Gastrocnemius medialis (tissue), 4 donors: ENCODE measurements at regions not wholly inside any gene's neighbourhood (a gene's known extent, or its start where the extent isn't known, plus 50 kb on each side); places are given as distances from the start of the nearest gene placed in this dataset.

Experiments used
- ATAC-seq, 2 donors: fragments of 150-250 bp; one replicate each; pipeline ENCODE4 v1.9.1; 2016
- DNase-seq, 2 donors: peaks; one replicate each; pipeline ENCODE4 v3.0.0-alpha.2; 2019
- H3K27ac ChIP-seq, 4 donors: fragments of 200-600 bp; sonication (generic); 1 replicate in 1 of 4; 2 replicates in 3 of 4; pipeline ENCODE4 v1.5.1; 2016 to 2018; ENCODE audit warnings: mild to moderate bottlenecking in 2 of 4, moderate library complexity in 1 of 4
- H3K27me3 ChIP-seq, 3 donors: fragments of 200-600 bp; sonication (generic) in 2 of 3; 1 replicate in 1 of 3; 2 replicates in 2 of 3; pipeline versions ENCODE4 v1.5.1 to v1.6.0; 2016 to 2019; ENCODE audit warnings: mild to moderate bottlenecking in 1 of 3, moderate library complexity in 1 of 3
- H3K36me3 ChIP-seq, 2 donors: fragments of 200-600 bp; sonication (generic) in 1 of 2; one replicate each; pipeline ENCODE4 v1.5.1; 2017 to 2018
- H3K4me1 ChIP-seq, 2 donors: fragments of 200-600 bp; sonication (generic) in 1 of 2; one replicate each; pipeline ENCODE4 v1.5.1; 2016 to 2017; ENCODE audit warnings: mild to moderate bottlenecking in 2 of 2
- H3K4me3 ChIP-seq, 4 donors: fragments of 200-600 bp; sonication (generic) in 3 of 4; 1 replicate in 1 of 4; 2 replicates in 3 of 4; pipeline ENCODE4 v1.5.1; 2016 to 2019; ENCODE audit warnings: mild to moderate bottlenecking in 2 of 4
- H3K9me3 ChIP-seq, 3 donors: fragments of 200-600 bp; sonication (generic) in 2 of 3; 1 replicate in 1 of 3; 2 replicates in 2 of 3; pipeline ENCODE4 v1.5.1; 2016 to 2019
- POLR2A ChIP-seq, 2 donors: fragments of 450-650 bp; IDR thresholded peaks; one replicate each; pipeline ENCODE4 v1.6.1; 2017; ENCODE audit warnings: antibody characterized with exemption in 2 of 2, mild to moderate bottlenecking in 2 of 2, moderate library complexity in 2 of 2
- in situ Hi-C, 4 donors: fragments of 200-750 bp; cut with MboI; loops; one replicate each; pipeline versions ENCODE4 v1.15.0 to v1.8.0; 2017; ENCODE audit warnings: low sequenced_read_pairs in 4 of 4
- intact Hi-C: fragments of 100-400 bp; cut with DNase I; formaldehyde crosslinking; loops from one replicate; pipeline ENCODE4 v1.15.1; 2023; ENCODE audit warnings: low total_unique reads
- TF ChIP-seq, protein P1 (sequence below), 5 experiments: fragments of 450-650 bp in 3 of 5; fragments of 200-600 bp in 2 of 5; sonication (generic) in 2 of 5; IDR thresholded peaks in 4 of 5; conservative IDR thresholded peaks in 1 of 5; 1 replicate in 4 of 5; 2 replicates in 1 of 5; pipeline ENCODE4 v1.5.1; 2016 to 2019; ENCODE audit warnings: antibody characterized with exemption in 5 of 5, mild to moderate bottlenecking in 3 of 5, moderate library complexity in 3 of 5

DNA sequence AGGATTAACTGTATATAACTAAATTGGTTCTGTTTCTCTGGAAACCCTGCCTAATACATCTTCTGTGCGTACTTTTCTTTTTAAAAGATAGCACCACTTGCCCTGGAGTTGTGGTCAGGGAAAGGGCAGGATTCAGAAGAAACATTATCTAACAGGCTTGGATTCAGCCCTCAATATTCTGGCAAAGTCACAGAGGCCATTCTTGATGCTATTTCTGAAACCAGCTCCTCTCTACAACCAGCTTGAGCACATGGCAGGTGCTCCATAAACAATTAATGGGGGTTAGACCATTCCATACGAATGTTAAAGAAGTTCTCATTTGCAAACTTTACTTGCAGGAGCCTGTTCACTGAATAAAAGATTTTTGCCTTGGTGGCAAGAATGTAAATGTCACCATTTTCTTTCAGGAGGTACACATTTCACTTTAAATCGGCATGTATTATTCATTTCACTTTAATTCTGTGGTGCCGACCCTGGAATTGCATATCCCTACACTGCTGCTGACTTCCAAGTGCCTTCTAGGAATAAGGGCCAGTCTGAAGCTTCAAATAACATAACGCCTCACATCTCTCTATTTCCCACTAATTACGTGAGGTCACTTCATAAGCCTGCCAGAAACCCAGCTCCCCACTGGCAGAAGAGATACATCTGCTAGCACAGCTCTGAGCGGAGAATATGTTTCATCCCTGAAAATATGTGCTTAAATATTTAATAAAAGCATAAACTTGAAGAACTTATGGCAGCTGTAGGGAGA lies 248.7 kb downstream of the ADGRG6 start:
- H3K36me3 ChIP-seq, result no peaks in the 10 kb centered on the region
- DNase-seq, result no peak
- no peaks in the 10 kb centered on the region for H3K9me3 ChIP-seq
- no peak for ATAC-seq
- H3K4me1 ChIP-seq, result no peaks in the 10 kb centered on the region
- H3K27me3 ChIP-seq, result no peaks in the 10 kb centered on the region
- H3K27ac ChIP-seq, result no peak overlapping the region
- no peak overlapping the region for H3K4me3 ChIP-seq
- no peak for TF ChIP-seq POLR2A (IDR thresholded peaks at IDR 0.05)
- TF ChIP-seq, protein P1, sequence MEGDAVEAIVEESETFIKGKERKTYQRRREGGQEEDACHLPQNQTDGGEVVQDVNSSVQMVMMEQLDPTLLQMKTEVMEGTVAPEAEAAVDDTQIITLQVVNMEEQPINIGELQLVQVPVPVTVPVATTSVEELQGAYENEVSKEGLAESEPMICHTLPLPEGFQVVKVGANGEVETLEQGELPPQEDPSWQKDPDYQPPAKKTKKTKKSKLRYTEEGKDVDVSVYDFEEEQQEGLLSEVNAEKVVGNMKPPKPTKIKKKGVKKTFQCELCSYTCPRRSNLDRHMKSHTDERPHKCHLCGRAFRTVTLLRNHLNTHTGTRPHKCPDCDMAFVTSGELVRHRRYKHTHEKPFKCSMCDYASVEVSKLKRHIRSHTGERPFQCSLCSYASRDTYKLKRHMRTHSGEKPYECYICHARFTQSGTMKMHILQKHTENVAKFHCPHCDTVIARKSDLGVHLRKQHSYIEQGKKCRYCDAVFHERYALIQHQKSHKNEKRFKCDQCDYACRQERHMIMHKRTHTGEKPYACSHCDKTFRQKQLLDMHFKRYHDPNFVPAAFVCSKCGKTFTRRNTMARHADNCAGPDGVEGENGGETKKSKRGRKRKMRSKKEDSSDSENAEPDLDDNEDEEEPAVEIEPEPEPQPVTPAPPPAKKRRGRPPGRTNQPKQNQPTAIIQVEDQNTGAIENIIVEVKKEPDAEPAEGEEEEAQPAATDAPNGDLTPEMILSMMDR (IDR thresholded peaks at IDR 0.05 in 4 of 5, conservative IDR thresholded peaks at IDR 0.05 in 1 of 5), result no peak
- in situ Hi-C loops, result no loop called here
- intact Hi-C loops, result no loop called here

DNA sequence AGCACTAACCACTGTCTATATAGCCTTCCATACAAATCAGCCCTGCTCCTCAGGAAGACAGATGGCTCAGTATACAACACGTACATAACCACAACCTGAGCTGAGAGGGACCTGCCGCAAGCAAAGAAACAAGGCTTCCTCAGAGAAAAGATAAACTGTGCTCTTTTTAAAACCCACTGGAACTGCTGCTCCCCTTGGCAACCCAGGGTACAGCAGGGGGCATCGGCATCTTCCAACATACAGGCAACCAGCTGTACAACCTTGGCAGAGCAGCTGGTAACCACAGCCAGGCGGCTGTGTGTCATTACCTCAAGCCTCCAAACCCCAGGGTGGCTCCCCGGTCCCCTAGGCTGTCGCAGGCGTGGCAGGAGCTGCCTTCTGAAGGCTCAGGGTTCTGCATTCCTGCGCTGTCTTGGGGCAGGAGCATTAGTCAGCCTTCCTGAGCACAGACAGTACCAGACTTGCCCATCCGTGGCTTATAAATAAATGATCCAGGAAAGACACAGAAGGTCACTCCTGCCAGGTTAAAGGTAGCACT lies 249.5 kb downstream of the ADGRG6 start:
- in situ Hi-C loops (no loop called here), intact Hi-C loops (no loop called here)
- no peak for TF ChIP-seq POLR2A (IDR thresholded peaks at IDR 0.05)
- TF ChIP-seq, protein P1 (IDR thresholded peaks at IDR 0.05 in 4 of 5, conservative IDR thresholded peaks at IDR 0.05 in 1 of 5), result no peak
- Histone ChIP-seq H3K4me1 (no peaks in the 10 kb centered on the region), H3K27ac (no peak overlapping the region), H3K27me3 (no peaks in the 10 kb centered on the region), H3K4me3 (no peak overlapping the region), H3K36me3 (no peaks in the 10 kb centered on the region), H3K9me3 (no peaks in the 10 kb centered on the region)
- ATAC-seq (no peak), DNase-seq (no peak)

DNA sequence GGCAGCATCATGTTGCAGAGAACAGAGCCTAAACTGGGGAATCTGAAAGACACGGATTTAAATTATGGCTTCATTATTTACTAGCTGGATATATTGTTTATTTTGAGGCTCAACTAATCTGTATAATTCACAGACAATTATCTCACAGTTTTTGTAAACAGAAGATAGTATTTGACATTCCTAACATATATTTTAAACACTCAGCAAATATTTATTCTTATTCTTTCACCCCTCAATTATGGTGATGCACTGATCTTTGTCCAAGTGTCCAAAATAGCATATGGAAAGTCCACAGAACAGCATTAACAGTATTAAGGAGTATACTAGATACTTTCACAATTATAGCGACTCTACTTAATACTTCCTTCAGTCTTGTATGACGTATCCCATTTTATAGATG lies 257.0 kb downstream of the ADGRG6 start:
- ATAC-seq (no peak), DNase-seq (no peak)
- no peaks in the 10 kb centered on the region for H3K36me3 ChIP-seq
- H3K27me3 ChIP-seq, result no peaks in the 10 kb centered on the region
- H3K27ac ChIP-seq, result no peak overlapping the region
- no peak for TF ChIP-seq POLR2A (IDR thresholded peaks at IDR 0.05)
- TF ChIP-seq, protein P1 (IDR thresholded peaks at IDR 0.05 in 4 of 5, conservative IDR thresholded peaks at IDR 0.05 in 1 of 5), result no peak
- H3K4me1 ChIP-seq, result no peaks in the 10 kb centered on the region
- intact Hi-C loops, result no loop called here
- H3K4me3 ChIP-seq, result no peak overlapping the region
- in situ Hi-C loops, result no loop called here
- no peaks in the 10 kb centered on the region for H3K9me3 ChIP-seq

DNA sequence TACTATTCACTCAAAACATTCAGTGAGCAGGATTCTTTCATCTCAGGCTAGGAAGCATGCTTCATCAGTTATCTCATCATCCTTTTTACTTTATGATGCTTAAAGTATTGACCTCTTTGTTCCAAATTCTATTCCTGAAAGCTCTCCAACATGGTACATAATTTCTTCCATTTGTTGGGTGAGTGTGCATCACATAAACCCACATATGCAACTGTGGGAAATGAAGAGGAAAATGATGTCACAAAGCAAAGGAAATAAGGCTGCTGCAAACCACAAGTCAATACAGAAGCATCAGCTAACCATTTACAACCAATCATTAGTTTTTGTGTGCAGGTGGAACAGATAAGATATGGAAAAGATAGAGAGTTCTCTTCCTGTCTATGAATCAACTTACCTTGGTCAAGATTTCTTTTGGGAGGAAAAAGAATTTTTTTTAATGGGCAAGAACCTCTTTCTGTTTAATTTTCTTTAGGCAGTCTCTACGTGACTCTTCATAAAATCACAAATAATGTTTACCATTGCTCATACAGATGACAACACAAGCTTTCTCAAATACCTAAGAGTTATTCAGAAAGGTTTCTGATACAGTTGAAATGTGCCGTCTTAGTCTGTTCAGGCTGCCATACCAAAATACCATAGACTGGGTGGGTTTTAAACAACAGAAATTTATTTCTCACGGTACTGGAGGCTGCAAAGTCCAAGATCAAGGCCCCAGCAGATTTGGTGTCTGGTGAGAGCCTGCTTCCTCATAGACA lies 259.9 kb downstream of the ADGRG6 start:
- DNase-seq, result no peak
- H3K4me1 ChIP-seq, result no peaks in the 10 kb centered on the region
- no peak for TF ChIP-seq POLR2A (IDR thresholded peaks at IDR 0.05)
- TF ChIP-seq, protein P1 (IDR thresholded peaks at IDR 0.05 in 4 of 5, conservative IDR thresholded peaks at IDR 0.05 in 1 of 5), result no peak
- no peaks in the 10 kb centered on the region for H3K27me3 ChIP-seq
- H3K36me3 ChIP-seq, result no peaks in the 10 kb centered on the region
- no peak overlapping the region for H3K4me3 ChIP-seq
- in situ Hi-C loops (no loop called here), intact Hi-C loops (no loop called here)
- no peak for ATAC-seq
- no peak overlapping the region for H3K27ac ChIP-seq
- no peaks in the 10 kb centered on the region for H3K9me3 ChIP-seq
